ENCODE measurements at regions not wholly inside any gene's neighbourhood (a gene's known extent, or its start where the extent isn't known, plus 50 kb on each side); places are given as distances from the start of the nearest gene placed in this dataset.

DNA sequence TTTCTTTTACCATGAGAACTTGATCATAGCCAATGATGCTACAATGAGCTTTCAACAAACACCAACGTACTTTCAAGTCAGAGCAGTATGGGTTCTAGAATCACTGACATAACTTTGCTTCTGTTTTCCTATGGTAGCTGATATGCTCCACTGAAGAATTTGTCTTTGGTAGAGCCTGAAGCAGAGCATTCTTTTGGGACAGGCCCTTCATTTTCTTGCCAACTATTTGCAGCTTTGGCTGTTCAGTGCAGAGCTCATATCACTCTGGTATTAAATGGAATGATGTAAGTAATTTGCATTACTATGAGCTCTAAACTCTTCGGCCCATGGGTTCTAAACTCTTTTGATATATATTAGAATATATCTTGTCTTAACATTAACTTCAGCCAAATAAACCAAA lies 51.8 kb upstream of the APC start:
- no peak overlapping the region for H3K27ac ChIP-seq
- TF ChIP-seq, protein P1, sequence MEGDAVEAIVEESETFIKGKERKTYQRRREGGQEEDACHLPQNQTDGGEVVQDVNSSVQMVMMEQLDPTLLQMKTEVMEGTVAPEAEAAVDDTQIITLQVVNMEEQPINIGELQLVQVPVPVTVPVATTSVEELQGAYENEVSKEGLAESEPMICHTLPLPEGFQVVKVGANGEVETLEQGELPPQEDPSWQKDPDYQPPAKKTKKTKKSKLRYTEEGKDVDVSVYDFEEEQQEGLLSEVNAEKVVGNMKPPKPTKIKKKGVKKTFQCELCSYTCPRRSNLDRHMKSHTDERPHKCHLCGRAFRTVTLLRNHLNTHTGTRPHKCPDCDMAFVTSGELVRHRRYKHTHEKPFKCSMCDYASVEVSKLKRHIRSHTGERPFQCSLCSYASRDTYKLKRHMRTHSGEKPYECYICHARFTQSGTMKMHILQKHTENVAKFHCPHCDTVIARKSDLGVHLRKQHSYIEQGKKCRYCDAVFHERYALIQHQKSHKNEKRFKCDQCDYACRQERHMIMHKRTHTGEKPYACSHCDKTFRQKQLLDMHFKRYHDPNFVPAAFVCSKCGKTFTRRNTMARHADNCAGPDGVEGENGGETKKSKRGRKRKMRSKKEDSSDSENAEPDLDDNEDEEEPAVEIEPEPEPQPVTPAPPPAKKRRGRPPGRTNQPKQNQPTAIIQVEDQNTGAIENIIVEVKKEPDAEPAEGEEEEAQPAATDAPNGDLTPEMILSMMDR (conservative IDR thresholded peaks at IDR 0.05): no peak
- TF ChIP-seq ZFX (IDR thresholded peaks at IDR 0.05): no peak

DNA sequence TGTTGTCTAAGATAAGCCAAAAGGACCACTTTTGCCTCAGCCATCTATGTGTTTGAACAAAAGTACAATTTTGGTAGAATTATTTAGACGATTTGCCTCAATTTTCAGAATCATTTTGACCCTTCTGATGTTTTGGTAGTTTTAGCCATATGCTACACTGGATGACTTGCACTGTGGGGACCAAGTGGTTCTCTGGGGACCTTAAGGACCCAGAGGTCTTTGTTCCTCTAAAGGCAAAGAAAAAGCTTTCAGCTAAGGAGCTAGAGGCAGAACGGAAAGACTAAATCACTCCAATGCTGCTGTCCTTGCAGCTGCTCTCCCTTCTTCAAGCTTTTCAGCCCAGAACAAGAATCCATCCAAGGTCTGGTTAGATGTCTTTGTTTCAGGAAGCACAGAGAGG lies 51.0 kb upstream of the APC start:
- no peak overlapping the region for H3K27ac ChIP-seq
- no peak for TF ChIP-seq ZFX (IDR thresholded peaks at IDR 0.05)
- TF ChIP-seq, protein P1 (conservative IDR thresholded peaks at IDR 0.05): no peak

DNA sequence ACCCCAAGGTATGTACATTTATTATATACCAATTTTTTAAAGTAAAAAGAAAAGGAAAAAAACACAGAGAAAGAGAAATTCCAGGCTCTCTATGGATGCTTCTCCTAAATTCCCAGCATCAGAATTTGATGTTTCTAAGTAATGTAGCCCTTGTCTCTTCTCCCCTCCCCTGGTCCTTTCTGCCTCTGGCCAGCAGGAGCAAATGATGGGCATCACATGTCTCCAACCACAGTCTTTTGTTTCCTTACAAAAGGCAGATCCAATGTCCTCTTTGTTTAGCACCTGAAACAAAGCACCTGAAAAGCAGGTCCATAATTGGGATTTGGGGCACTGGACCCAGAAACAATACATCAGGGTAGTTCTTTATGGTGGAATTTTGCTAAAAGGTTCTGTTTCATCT lies 50.4 kb upstream of the APC start:
- no peak overlapping the region for H3K27ac ChIP-seq
- TF ChIP-seq ZFX (IDR thresholded peaks at IDR 0.05): no peak
- TF ChIP-seq, protein P1 (conservative IDR thresholded peaks at IDR 0.05): no peak

All from C4-2B (cell line).